ENCODE measurements at regions not wholly inside any gene's neighbourhood (a gene's known extent, or its start where the extent isn't known, plus 50 kb on each side); places are given as distances from the start of the nearest gene placed in this dataset.

DNA sequence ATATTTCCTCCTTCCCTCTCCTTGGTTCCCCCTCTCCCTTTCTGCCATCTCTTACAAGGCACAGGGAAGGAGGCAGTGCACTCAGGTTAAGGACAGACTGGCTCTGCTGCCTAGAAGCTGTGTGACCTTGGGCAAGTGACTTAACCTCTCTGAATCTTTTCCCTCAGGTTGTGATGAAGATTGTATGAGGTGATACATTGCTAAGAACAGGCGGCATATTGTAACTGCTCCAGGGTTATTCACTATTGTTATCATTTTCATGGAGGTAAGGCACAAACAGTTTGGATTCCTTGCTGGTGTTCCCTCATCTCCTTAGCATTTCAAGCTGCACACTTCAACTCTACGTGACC lies 126.6 kb upstream of the CXCR4 start:
- TF ChIP-seq, protein P1, sequence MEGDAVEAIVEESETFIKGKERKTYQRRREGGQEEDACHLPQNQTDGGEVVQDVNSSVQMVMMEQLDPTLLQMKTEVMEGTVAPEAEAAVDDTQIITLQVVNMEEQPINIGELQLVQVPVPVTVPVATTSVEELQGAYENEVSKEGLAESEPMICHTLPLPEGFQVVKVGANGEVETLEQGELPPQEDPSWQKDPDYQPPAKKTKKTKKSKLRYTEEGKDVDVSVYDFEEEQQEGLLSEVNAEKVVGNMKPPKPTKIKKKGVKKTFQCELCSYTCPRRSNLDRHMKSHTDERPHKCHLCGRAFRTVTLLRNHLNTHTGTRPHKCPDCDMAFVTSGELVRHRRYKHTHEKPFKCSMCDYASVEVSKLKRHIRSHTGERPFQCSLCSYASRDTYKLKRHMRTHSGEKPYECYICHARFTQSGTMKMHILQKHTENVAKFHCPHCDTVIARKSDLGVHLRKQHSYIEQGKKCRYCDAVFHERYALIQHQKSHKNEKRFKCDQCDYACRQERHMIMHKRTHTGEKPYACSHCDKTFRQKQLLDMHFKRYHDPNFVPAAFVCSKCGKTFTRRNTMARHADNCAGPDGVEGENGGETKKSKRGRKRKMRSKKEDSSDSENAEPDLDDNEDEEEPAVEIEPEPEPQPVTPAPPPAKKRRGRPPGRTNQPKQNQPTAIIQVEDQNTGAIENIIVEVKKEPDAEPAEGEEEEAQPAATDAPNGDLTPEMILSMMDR (IDR thresholded peaks at IDR 0.05 in 4 of 5, conservative IDR thresholded peaks at IDR 0.05 in 1 of 5): no peak
- no peak for TF ChIP-seq POLR2A (IDR thresholded peaks at IDR 0.05)
